A204.1 (cell line): ENCODE measurements at regions not wholly inside any gene's neighbourhood (a gene's known extent, or its start where the extent isn't known, plus 50 kb on each side); places are given as distances from the start of the nearest gene placed in this dataset.
"Not testable (repeated sequence)": the region's sequence is repeated elsewhere in the genome, so short reads cannot be mapped to it uniquely, and the experiment has no call there.

ENCODE experiments used
- FAIRE-seq: peaks from 2 replicates; lab custom pipeline; 2012; peaks lifted over from hg19 to GRCh38; lab: Jason Lieb, UNC

GRCh38 chr18:4762330-4762729 is 307.2 kb upstream of the DLGAP1 start:
- FAIRE-seq: no peak

DNA sequence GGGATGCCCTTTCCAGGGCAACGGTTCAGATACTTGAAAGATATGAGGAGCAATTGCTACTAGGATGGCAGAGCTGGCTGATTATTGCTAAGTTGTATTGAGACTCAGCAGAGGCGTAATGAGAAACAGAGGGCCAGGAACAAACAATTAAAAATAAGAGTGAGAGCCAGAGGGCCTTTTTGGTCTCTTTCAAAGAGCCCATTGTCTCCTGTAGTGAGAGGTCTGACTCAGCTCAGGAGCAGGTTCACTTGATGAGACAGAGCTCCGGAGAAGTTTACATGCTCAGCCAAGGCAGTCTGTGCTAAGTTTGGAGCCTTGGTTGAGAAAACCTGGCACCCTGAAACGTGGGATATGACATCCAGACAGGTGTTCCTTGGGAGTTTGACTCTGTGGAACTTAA is 303.9 kb upstream of the DLGAP1 start:
- FAIRE-seq: no peak

DNA sequence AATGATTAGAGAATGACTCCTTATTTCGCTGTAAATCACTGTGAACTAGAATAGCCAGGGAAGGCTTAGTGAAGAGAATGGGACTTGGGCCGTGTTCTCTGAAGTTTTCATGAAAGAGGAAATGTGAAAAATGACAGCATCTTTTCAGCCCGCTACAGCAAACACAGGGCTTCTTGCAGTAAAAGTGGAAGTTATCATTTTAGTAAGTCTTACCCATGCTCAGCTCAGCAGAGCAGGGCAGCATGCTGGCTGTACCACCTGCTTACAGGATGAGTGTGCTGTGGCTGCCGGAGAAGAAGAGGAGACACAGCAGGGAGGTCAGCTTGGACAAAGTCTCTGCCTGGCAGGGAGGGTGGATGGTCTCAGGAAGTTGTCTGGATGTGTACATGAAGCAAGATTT is 300.7 kb upstream of the DLGAP1 start:
- no peak for FAIRE-seq

DNA sequence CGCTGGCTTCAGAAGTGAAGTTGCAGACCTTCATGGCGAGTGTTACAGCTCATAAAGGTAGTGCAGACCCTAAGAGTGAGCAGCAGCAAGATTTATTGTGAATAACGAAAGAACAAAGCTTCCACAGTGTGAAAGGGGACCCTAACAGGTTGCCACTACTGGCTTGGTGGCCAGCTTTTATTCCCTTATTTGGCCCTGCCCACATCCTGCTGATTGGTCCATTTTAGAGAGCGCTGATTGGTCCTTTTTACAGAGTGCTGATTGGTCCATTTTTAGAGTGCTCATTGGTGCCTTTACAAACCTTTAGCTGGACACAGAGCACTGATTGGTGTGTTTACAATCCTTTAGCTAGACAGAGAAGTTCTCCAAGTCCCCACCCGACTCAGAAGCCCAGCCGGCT is 298.0 kb upstream of the DLGAP1 start:
- not testable (repeated sequence) for FAIRE-seq

GRCh38 chr18:4751523-4751922 is 296.4 kb upstream of the DLGAP1 start:
- FAIRE-seq: no peak

DNA sequence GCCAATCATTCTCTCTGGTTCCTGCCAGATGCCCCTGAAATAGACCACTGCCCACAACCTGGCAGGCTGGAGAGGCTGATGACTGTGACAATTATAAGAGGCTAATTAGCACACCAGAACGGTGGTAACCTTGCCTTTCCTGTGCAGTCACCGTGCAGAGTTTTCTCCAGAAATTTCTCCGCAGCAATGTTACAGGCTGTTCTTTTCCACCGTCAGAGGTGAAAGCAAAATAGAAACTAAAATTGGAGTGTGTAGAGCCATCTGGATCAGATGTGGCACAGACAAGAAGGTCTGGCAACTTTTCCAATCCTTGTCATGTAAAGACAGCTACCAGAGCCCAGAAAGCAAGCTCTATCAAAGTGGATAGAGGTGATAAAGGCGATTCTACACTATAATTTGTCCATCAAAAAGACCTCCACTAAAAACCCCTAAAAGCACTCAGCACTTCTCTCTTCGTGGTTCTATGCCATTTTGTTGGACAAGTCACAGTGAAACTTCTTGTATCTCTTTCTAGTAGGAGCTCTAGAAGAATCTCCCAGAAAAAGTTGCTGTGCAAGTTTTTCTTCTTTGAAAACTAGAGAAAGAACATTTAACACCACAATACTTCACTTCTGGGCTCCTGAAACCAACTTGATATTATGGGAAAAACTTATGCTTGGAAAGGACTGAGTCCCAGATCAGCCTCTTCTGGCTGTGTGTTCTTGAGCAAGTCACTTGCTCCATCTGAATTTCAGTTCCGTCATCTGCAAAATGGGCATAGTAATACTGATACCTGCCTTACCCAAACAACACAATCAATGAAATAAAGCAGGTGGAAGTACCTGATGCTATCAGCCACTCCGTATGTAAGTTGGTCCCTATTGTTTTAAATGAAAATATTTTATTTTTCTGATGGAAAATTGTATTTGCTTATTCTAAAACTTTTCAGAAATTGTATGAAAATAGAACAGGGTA is 295.6 kb upstream of the DLGAP1 start:
- no peak for FAIRE-seq

DNA sequence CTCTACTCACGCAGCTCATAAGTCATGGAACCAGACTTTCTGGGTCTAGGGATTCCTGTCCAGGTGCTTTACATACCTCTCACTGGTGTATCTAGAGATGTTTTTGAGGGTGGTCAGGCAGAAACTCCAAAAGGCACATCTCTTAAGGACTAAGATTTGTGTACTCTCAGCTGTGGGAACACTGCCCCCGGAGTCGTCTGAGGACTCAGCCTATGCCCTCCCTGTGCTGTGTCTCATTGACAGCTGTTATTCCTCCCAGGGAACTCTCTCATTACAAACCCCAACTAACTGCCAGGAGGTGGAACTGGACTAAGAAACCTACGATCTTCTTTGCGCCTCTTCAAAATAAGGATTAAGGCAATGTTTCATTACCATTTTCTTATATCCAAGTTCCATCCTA is 293.9 kb upstream of the DLGAP1 start:
- no peak for FAIRE-seq

GRCh38 chr18:4734903-4735302 is 279.8 kb upstream of the DLGAP1 start:
- FAIRE-seq: no peak

- no peak for FAIRE-seq
Observed at GRCh38 chr18:4734021-4734420, 278.9 kb upstream of the DLGAP1 start.

DNA sequence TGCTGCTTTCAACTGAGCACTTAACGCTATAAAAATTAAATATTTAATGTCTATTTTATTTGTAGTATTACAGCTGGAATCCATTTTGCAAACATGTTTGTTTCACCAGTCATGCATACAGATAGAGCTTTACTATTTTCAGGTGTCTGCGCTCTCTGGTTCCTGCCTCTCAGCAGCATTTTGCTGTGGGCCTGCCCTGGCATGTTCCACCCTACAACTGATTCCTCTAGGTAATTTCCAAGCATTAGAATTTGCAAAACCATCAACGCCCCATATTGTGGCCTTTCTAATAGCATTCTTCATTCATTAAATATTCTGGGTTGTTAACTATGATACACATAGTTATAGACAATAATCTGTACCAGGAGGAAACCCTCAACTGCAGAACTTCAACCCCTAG is 266.4 kb upstream of the DLGAP1 start:
- no peak for FAIRE-seq

DNA sequence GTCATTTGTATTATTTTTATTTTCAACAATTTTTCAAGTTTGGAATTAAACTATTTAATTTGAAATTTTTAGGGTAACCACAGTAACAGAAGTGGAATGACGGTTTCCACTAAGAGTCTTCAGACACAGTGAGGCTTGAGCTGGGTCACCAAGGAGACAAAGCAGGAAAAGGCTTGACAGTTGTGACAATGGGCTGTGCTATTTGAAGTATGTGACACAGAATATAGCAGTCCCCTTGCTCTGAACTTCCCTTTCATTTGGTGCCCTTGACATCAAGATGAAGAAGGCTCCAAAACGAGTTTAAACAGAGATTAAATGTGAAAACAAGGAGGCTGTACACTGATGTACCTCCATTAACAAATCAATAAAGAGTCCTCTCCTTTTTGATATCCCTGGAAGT is 265.4 kb upstream of the DLGAP1 start:
- no peak for FAIRE-seq

DNA sequence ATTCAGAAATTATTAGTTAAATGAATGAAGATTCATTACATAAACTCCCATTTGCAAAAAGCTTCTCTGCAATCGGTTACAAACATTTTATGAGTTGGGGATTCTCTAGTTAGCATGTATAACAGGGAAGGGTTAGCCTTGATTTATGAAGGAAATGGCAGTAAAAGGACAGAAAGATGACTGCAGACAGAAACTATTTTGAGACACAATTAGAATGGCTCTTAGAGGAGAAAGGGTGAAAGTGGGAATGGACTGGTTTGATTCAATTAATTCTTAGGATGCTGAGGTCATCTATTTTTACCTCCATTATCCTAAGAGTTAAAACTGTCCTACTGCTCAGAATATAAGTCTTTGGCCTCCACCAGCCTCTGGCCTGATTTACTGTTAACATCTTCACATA is 250.8 kb upstream of the DLGAP1 start:
- FAIRE-seq: no peak

DNA sequence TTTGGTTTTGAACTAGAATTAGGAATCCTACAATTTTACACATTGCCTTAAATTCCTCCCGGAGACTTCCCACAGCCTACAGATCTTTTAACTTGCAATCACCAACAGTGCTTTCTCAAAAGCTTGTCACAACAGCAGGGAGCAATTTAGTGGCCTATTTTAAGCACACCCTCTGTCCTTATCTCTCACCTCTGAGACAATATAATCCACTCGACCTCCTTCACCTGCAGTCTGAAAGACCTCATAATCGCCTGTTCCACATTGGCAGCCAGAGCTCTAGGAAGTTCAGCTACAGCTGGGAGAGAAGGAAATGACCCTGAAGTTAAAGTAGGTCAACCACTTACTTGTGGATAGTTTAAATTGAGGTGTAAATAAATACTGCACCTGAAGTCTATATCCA is 249.7 kb upstream of the DLGAP1 start:
- FAIRE-seq: no peak

GRCh38 chr18:4691836-4692235 is 236.7 kb upstream of the DLGAP1 start:
- FAIRE-seq: no peak

- not testable (repeated sequence) for FAIRE-seq
Observed at GRCh38 chr18:4678685-4679084, 223.6 kb upstream of the DLGAP1 start.

GRCh38 chr18:4677006-4677405 is 221.9 kb upstream of the DLGAP1 start:
- no peak for FAIRE-seq

DNA sequence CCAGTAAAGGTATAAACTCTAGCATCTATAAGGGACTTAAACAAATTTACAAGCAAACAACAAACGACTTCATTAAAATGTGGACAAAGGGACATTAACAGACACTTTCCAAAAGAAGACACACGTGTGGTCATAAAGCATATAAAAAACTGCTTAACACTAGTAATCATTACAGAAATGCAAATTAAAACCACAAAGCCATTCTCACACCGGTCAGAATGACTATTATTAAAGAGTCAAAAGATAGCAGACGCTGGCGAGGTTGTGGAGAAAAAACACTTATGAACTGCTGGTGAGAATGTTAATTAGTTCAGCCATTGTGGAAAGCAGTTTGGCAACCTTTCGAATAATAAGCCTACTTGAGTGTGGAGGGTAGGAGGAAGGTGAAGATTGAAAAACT is 217.1 kb upstream of the DLGAP1 start:
- FAIRE-seq: no peak

DNA sequence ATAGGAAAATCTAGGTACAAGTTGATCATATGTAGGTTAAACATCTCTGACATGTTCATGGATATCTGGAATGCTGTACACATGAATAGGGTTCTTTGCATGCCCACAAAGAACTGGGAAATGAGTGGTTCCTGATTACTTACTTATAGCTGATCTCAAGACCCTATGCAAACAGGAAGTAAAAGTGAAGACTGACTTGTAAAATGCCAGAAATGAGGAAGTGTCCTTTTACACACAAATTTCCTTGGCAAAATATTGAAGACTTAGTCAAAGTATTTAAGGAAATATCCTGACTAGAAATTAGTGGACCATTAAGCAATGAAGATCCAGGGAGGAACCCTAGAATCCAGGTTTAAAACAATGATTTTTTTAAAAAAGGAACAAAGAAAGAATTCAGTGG is 203.7 kb upstream of the DLGAP1 start:
- FAIRE-seq: no peak

- no peak for FAIRE-seq
Observed at GRCh38 chr18:4653418-4653817, 198.3 kb upstream of the DLGAP1 start.

GRCh38 chr18:4641771-4642368 is 186.8 kb upstream of the DLGAP1 start:
- FAIRE-seq: no peak

- FAIRE-seq: no peak
Observed at GRCh38 chr18:4640349-4641012, 185.4 kb upstream of the DLGAP1 start.

- FAIRE-seq: no peak
Observed at GRCh38 chr18:4639628-4640310, 184.7 kb upstream of the DLGAP1 start.

DNA sequence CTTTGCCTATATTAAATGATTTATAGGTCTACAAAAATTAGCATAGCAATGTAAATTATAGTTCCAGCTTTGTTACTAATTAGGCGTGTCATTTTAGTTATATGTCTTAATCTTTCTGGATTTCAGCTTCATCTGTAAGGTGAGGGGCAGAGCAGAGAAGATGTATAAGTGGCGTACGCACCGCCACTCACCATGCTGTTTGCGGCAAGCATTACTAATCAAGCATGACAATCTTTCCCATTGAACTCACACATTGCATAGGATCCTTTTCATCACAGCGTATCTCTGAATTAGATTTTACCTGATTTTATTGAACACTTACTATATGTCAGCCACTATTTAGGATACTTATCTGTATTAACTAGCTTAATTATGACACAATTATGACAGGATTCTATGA is 183.6 kb upstream of the DLGAP1 start:
- FAIRE-seq: no peak
